Muscle layer of duodenum (tissue), 2 donors: ENCODE measurements at regions not wholly inside any gene's neighbourhood (a gene's known extent, or its start where the extent isn't known, plus 50 kb on each side); places are given as distances from the start of the nearest gene placed in this dataset.

Experiments used
- H3K27ac ChIP-seq: one replicate; pipeline ENCODE4 v1.7.0; 2013; ENCODE audit warnings: mild to moderate bottlenecking, low read length
- H3K27me3 ChIP-seq: one replicate; pipeline ENCODE4 v1.7.0; 2013; ENCODE audit warnings: low read depth, mild to moderate bottlenecking, control low read depth, low read length
- H3K36me3 ChIP-seq, 2 donors: one replicate each; pipeline ENCODE4 v1.7.0; 2013; ENCODE audit warnings: low read length in 2 of 2, control low read depth in 1 of 2, mild to moderate bottlenecking in 1 of 2; ENCODE audit not compliant: insufficient read depth in 2 of 2, control insufficient read depth in 1 of 2
- H3K4me1 ChIP-seq, 2 donors: one replicate each; pipeline ENCODE4 v1.7.0; 2013; ENCODE audit warnings: low read length in 2 of 2, mild to moderate bottlenecking in 2 of 2, control low read depth in 1 of 2, moderate library complexity in 1 of 2; ENCODE audit not compliant: insufficient read depth in 2 of 2, control insufficient read depth in 1 of 2
- H3K4me3 ChIP-seq, 2 donors: one replicate each; pipeline ENCODE4 v1.7.0; 2013; ENCODE audit warnings: low read length in 2 of 2, low read depth in 1 of 2, mild to moderate bottlenecking in 1 of 2
- H3K9me3 ChIP-seq, 2 donors: one replicate each; pipeline ENCODE4 v1.7.0; 2013; ENCODE audit warnings: low read length in 2 of 2, control low read depth in 1 of 2, mild to moderate bottlenecking in 1 of 2; ENCODE audit not compliant: control insufficient read depth in 1 of 2
- donor health status: healthy.

- H3K4me1 ChIP-seq, result no peaks in the 10 kb centered on the region
- H3K4me3 ChIP-seq, result no peak overlapping the region
- H3K9me3 ChIP-seq, result no peaks in the 10 kb centered on the region
- H3K27ac ChIP-seq, result peak overlapping the region; percentile 52
- H3K36me3 ChIP-seq, result no peaks in the 10 kb centered on the region
- H3K27me3 ChIP-seq, result peaks cover 4% of the 10 kb centered on the region
Measured at GRCh38 chr1:169019419-169020058, 87.0 kb upstream of the ATP1B1 start.

- Histone ChIP-seq H3K27me3 (peaks cover 4% of the 10 kb centered on the region), H3K4me3 (no peak overlapping the region), H3K4me1 (no peaks in the 10 kb centered on the region), H3K9me3 (no peaks in the 10 kb centered on the region), H3K36me3 (no peaks in the 10 kb centered on the region), H3K27ac (no peak overlapping the region)
Measured at GRCh38 chr1:169020684-169021083, 85.8 kb upstream of the ATP1B1 start.

- no peaks in the 10 kb centered on the region for H3K27me3 ChIP-seq
- no peaks in the 10 kb centered on the region for H3K36me3 ChIP-seq
- no peak overlapping the region for H3K27ac ChIP-seq
- H3K4me1 ChIP-seq, result no peaks in the 10 kb centered on the region
- H3K4me3 ChIP-seq, result no peak overlapping the region
- H3K9me3 ChIP-seq, result no peaks in the 10 kb centered on the region
Measured at GRCh38 chr1:169022648-169023047, 83.8 kb upstream of the ATP1B1 start.

- Histone ChIP-seq H3K9me3 (no peaks in the 10 kb centered on the region), H3K4me1 (no peaks in the 10 kb centered on the region), H3K27ac (no peak overlapping the region), H3K4me3 (no peak overlapping the region), H3K36me3 (no peaks in the 10 kb centered on the region), H3K27me3 (no peaks in the 10 kb centered on the region)
Measured at GRCh38 chr1:169024255-169024654, 82.2 kb upstream of the ATP1B1 start.

- Histone ChIP-seq H3K27ac (no peak overlapping the region), H3K4me3 (no peak overlapping the region), H3K27me3 (no peaks in the 10 kb centered on the region), H3K36me3 (no peaks in the 10 kb centered on the region), H3K9me3 (no peaks in the 10 kb centered on the region), H3K4me1 (no peaks in the 10 kb centered on the region)
Measured at GRCh38 chr1:169024800-169025271, 81.7 kb upstream of the ATP1B1 start.

- Histone ChIP-seq H3K9me3 (no peaks in the 10 kb centered on the region), H3K36me3 (no peaks in the 10 kb centered on the region), H3K27me3 (no peaks in the 10 kb centered on the region), H3K27ac (no peak overlapping the region), H3K4me3 (no peak overlapping the region), H3K4me1 (no peaks in the 10 kb centered on the region)
Measured at GRCh38 chr1:169025412-169025811, 81.1 kb upstream of the ATP1B1 start.

- no peaks in the 10 kb centered on the region for H3K9me3 ChIP-seq
- H3K4me3 ChIP-seq, result no peak overlapping the region
- H3K4me1 ChIP-seq, result no peaks in the 10 kb centered on the region
- H3K27me3 ChIP-seq, result no peaks in the 10 kb centered on the region
- H3K27ac ChIP-seq, result no peak overlapping the region
- H3K36me3 ChIP-seq, result no peaks in the 10 kb centered on the region
Measured at GRCh38 chr1:169027607-169028320, 78.7 kb upstream of the ATP1B1 start.

- Histone ChIP-seq H3K27ac (no peak overlapping the region), H3K9me3 (no peaks in the 10 kb centered on the region), H3K4me1 (no peaks in the 10 kb centered on the region), H3K27me3 (no peaks in the 10 kb centered on the region), H3K4me3 (no peak overlapping the region), H3K36me3 (no peaks in the 10 kb centered on the region)
Measured at GRCh38 chr1:169031566-169032224, 74.8 kb upstream of the ATP1B1 start.

- H3K36me3 ChIP-seq, result no peaks in the 10 kb centered on the region
- H3K4me1 ChIP-seq, result no peaks in the 10 kb centered on the region
- no peaks in the 10 kb centered on the region for H3K27me3 ChIP-seq
- no peak overlapping the region for H3K27ac ChIP-seq
- no peaks in the 10 kb centered on the region for H3K9me3 ChIP-seq
- H3K4me3 ChIP-seq, result no peak overlapping the region
Measured at GRCh38 chr1:169041366-169041765, 65.1 kb upstream of the ATP1B1 start.

- Histone ChIP-seq H3K4me1 (no peaks in the 10 kb centered on the region), H3K27ac (no peak overlapping the region), H3K4me3 (no peak overlapping the region), H3K9me3 (no peaks in the 10 kb centered on the region), H3K36me3 (no peaks in the 10 kb centered on the region), H3K27me3 (no peaks in the 10 kb centered on the region)
Measured at GRCh38 chr1:169042377-169042776, 64.1 kb upstream of the ATP1B1 start.

GRCh38 chr1:169043823-169044222, 62.7 kb upstream of the ATP1B1 start:
- Histone ChIP-seq H3K27me3 (no peaks in the 10 kb centered on the region), H3K9me3 (no peaks in the 10 kb centered on the region), H3K27ac (no peak overlapping the region), H3K36me3 (no peaks in the 10 kb centered on the region), H3K4me3 (no peak overlapping the region), H3K4me1 (no peaks in the 10 kb centered on the region)
